ENCODE measurements at regions not wholly inside any gene's neighbourhood (a gene's known extent, or its start where the extent isn't known, plus 50 kb on each side); places are given as distances from the start of the nearest gene placed in this dataset.
A peak's percentile ranks its signal among the peaks of the same experiment; 100 is the strongest.
"Not testable (repeated sequence)": the region's sequence is repeated elsewhere in the genome, so short reads cannot be mapped to it uniquely, and the experiment has no call there.

DNA sequence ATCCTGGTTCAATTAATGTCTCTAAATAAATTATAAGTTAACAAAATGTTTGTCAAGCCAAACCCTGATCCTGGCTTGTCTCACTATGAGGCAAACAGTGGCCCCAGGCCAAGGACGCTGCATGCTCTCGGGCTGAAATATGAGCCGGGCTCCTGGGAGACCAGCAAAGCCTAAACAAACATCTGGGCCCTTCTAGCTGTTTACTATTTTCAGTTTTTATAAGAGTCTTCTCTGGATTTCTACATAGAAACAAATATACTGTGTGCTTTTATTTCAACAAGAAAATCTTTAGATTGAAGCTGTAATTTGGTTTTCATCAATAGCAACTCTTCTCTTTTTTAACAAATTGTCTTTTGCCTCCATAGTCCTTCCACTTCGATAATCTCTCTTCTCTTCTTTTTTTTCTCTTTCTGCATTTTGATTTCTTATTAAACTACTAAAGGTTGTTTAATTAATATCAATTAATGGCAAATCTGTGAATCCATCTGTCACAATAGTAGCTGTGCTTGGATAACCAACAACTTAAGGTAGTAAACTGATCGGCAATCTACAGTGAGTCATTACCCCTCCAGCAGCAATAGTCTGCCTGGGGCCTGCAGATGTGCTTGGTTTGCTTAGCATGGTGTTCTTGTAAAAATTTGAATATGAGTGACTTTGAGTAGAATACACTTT lies 83.3 kb upstream of the DNAJC1 start:
- Histone ChIP-seq H3K36me3 (ENCODE audit: control insufficient read depth in 4 of 4, insufficient read depth in 3 of 4, low read depth in 1 of 4, low read length in 3 of 4) (no peaks in the 10 kb centered on the region), H3K27me3 (ENCODE audit: control insufficient read depth in 4 of 4, insufficient read depth in 4 of 4, low read length in 3 of 4) (no peaks in the 10 kb centered on the region), H3K9ac (ENCODE audit: low read depth in 1 of 2, low read length in 2 of 2) (no peak overlapping the region), H3K27ac (ENCODE audit: low read depth in 1 of 2, low read length in 2 of 2) (no peak overlapping the region), H3K9me3 (ENCODE audit: control insufficient read depth in 4 of 4, low read length in 3 of 4) (no peaks in the 10 kb centered on the region), H3K4me3 (ENCODE audit: low read depth in 1 of 3, low read length in 3 of 3) (no peak overlapping the region), H3K4me1 (ENCODE audit: control insufficient read depth in 4 of 4, insufficient read depth in 4 of 4, low read length in 3 of 4) (peaks cover 0 to 7% (median 5%) of the 10 kb centered on the region in 4 donors)
- DNase-seq (ENCODE audit: low spot score) = peak; percentile 58
- WGBS = 44% methylated on average over 5 of the region's 5 CpGs
- peak; percentile 10 to 23 for TF ChIP-seq RAD21 (IDR thresholded peaks at IDR 0.05)
- TF ChIP-seq RXRA (IDR thresholded peaks at IDR 0.05) = peak in 1 of 2 donors; percentile 25
- TF ChIP-seq, protein P1, sequence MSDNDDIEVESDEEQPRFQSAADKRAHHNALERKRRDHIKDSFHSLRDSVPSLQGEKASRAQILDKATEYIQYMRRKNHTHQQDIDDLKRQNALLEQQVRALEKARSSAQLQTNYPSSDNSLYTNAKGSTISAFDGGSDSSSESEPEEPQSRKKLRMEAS (IDR thresholded peaks at IDR 0.05) = no peak
- peak in 1 of 2 donors; percentile 25 for TF ChIP-seq HNF4A (conservative IDR thresholded peaks at IDR 0.05)
- TF ChIP-seq GABPA (IDR thresholded peaks at IDR 0.05 in 1 of 2, conservative IDR thresholded peaks at IDR 0.05 in 1 of 2) = no peak

DNA sequence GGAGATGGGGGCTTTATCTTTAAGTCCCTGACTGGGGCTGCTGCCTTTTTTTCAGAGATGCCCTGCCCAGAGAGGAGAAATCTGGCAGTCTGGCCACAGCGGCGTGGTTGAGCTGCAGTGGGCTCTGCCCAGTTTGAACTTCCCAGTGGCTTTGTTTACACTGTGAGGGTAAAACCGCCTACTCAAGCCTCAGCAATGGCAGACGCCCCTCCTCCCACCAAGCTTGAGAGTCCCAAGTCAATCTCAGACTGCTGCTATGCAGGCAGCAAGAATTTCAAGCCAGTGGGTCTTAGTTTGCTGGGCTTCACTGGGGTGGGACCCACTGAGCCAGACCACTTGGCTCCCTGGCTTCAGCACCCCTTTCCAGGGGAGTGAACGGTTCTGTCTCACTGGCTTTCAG lies 76.4 kb upstream of the DNAJC1 start:
- not testable (repeated sequence) for H3K27ac ChIP-seq (ENCODE audit: low read depth in 1 of 2, low read length in 2 of 2); DNase-seq (ENCODE audit: low spot score); H3K9me3 ChIP-seq (ENCODE audit: control insufficient read depth in 4 of 4, low read length in 3 of 4); H3K36me3 ChIP-seq (ENCODE audit: control insufficient read depth in 4 of 4, insufficient read depth in 3 of 4, low read depth in 1 of 4, low read length in 3 of 4); H3K4me1 ChIP-seq (ENCODE audit: control insufficient read depth in 4 of 4, insufficient read depth in 4 of 4, low read length in 3 of 4); H3K9ac ChIP-seq (ENCODE audit: low read depth in 1 of 2, low read length in 2 of 2); H3K27me3 ChIP-seq (ENCODE audit: control insufficient read depth in 4 of 4, insufficient read depth in 4 of 4, low read length in 3 of 4); H3K4me3 ChIP-seq (ENCODE audit: low read depth in 1 of 3, low read length in 3 of 3)
- WGBS = 35% methylated on average over 5 of the region's 5 CpGs

DNA sequence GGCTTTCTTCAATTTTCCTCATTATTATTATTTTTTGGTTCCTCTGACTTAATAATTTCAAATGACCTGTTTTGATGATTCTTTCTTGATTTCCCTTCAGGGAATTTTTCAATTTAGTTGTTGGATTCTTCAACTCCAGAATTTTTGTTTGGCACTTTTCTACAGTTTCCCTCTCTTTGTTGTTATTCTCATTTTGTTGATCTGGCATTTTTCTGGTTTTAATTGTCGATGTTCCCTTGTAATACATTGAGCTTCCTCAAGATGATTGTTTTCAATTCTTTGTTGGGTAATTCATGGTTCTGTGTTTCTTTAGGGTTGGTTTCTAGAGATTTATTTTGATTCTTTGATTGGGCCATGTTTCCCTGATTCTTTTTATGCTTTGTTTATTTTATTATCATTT lies 67.8 kb upstream of the DNAJC1 start:
- no peak for TF ChIP-seq TAF1 (conservative IDR thresholded peaks at IDR 0.05)
- no peak for TF ChIP-seq SP1 (IDR thresholded peaks at IDR 0.05)
- TF ChIP-seq, protein P2, sequence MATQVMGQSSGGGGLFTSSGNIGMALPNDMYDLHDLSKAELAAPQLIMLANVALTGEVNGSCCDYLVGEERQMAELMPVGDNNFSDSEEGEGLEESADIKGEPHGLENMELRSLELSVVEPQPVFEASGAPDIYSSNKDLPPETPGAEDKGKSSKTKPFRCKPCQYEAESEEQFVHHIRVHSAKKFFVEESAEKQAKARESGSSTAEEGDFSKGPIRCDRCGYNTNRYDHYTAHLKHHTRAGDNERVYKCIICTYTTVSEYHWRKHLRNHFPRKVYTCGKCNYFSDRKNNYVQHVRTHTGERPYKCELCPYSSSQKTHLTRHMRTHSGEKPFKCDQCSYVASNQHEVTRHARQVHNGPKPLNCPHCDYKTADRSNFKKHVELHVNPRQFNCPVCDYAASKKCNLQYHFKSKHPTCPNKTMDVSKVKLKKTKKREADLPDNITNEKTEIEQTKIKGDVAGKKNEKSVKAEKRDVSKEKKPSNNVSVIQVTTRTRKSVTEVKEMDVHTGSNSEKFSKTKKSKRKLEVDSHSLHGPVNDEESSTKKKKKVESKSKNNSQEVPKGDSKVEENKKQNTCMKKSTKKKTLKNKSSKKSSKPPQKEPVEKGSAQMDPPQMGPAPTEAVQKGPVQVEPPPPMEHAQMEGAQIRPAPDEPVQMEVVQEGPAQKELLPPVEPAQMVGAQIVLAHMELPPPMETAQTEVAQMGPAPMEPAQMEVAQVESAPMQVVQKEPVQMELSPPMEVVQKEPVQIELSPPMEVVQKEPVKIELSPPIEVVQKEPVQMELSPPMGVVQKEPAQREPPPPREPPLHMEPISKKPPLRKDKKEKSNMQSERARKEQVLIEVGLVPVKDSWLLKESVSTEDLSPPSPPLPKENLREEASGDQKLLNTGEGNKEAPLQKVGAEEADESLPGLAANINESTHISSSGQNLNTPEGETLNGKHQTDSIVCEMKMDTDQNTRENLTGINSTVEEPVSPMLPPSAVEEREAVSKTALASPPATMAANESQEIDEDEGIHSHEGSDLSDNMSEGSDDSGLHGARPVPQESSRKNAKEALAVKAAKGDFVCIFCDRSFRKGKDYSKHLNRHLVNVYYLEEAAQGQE (IDR thresholded peaks at IDR 0.05) = no peak
- TF ChIP-seq, protein P3, sequence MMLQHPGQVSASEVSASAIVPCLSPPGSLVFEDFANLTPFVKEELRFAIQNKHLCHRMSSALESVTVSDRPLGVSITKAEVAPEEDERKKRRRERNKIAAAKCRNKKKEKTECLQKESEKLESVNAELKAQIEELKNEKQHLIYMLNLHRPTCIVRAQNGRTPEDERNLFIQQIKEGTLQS (IDR thresholded peaks at IDR 0.05) = no peak
- Histone ChIP-seq H3K36me3 (ENCODE audit: control insufficient read depth in 4 of 4, insufficient read depth in 3 of 4, low read depth in 1 of 4, low read length in 3 of 4) (no peaks in the 10 kb centered on the region), H3K9ac (ENCODE audit: low read depth in 1 of 2, low read length in 2 of 2) (no peak overlapping the region), H3K9me3 (ENCODE audit: control insufficient read depth in 4 of 4, low read length in 3 of 4) (peaks cover 2 to 6% (median 3%) of the 10 kb centered on the region in 4 donors), H3K4me1 (ENCODE audit: control insufficient read depth in 4 of 4, insufficient read depth in 4 of 4, low read length in 3 of 4) (no peaks in the 10 kb centered on the region), H3K27ac (ENCODE audit: low read depth in 1 of 2, low read length in 2 of 2) (no peak overlapping the region), H3K27me3 (ENCODE audit: control insufficient read depth in 4 of 4, insufficient read depth in 4 of 4, low read length in 3 of 4) (no peaks in the 10 kb centered on the region), H3K4me3 (ENCODE audit: low read depth in 1 of 3, low read length in 3 of 3) (no peak overlapping the region)
- DNase-seq (ENCODE audit: low spot score) = no peak
- 91% methylated on average over 1 of the region's 1 CpG for WGBS
